ENCODE measurements at regions not wholly inside any gene's neighbourhood (a gene's known extent, or its start where the extent isn't known, plus 50 kb on each side); places are given as distances from the start of the nearest gene placed in this dataset.

- no peak overlapping the region for H3K27ac Mint-ChIP-seq
- peaks cover 5% of the 10 kb centered on the region for H3K9me3 Mint-ChIP-seq
- H3K4me1 Mint-ChIP-seq (ENCODE audit: low read depth): no peaks in the 10 kb centered on the region
- no peaks in the 10 kb centered on the region for H3K36me3 Mint-ChIP-seq (ENCODE audit: low read depth)
- no peak overlapping the region for H3K4me3 Mint-ChIP-seq
- peaks cover 6% of the 10 kb centered on the region for H3K27me3 Mint-ChIP-seq
Observed at GRCh38 chr11:116452461-116452860, 320.3 kb downstream of the BUD13 start.

GRCh38 chr11:116449522-116449921 lies 323.3 kb downstream of the BUD13 start:
- Mint-ChIP-seq H3K4me3 (no peak overlapping the region), H3K4me1 (ENCODE audit: low read depth) (no peaks in the 10 kb centered on the region), H3K27ac (no peak overlapping the region), H3K36me3 (ENCODE audit: low read depth) (no peaks in the 10 kb centered on the region), H3K9me3 (peaks cover 5% of the 10 kb centered on the region), H3K27me3 (peaks cover 7% of the 10 kb centered on the region)

- Mint-ChIP-seq H3K36me3 (ENCODE audit: low read depth) (no peaks in the 10 kb centered on the region), H3K27me3 (peaks cover 7% of the 10 kb centered on the region), H3K4me3 (no peak overlapping the region), H3K27ac (no peak overlapping the region), H3K9me3 (no peaks in the 10 kb centered on the region), H3K4me1 (ENCODE audit: low read depth) (no peaks in the 10 kb centered on the region)
Observed at GRCh38 chr11:116446048-116446941, 326.5 kb downstream of the BUD13 start.

GRCh38 chr11:116445108-116446047 lies 327.4 kb downstream of the BUD13 start:
- Mint-ChIP-seq H3K4me3 (no peak overlapping the region), H3K27ac (no peak overlapping the region), H3K36me3 (ENCODE audit: low read depth) (no peaks in the 10 kb centered on the region), H3K9me3 (peaks cover 3% of the 10 kb centered on the region), H3K4me1 (ENCODE audit: low read depth) (no peaks in the 10 kb centered on the region), H3K27me3 (peaks cover 10% of the 10 kb centered on the region)

- Mint-ChIP-seq H3K36me3 (ENCODE audit: low read depth) (no peaks in the 10 kb centered on the region), H3K9me3 (peaks cover 4% of the 10 kb centered on the region), H3K27ac (no peak overlapping the region), H3K4me1 (ENCODE audit: low read depth) (no peaks in the 10 kb centered on the region), H3K27me3 (peaks cover 12% of the 10 kb centered on the region), H3K4me3 (no peak overlapping the region)
Observed at GRCh38 chr11:116442238-116442752, 330.5 kb downstream of the BUD13 start.

GRCh38 chr11:116439361-116439677 lies 333.5 kb downstream of the BUD13 start:
- H3K27me3 Mint-ChIP-seq: peaks cover 10% of the 10 kb centered on the region
- no peaks in the 10 kb centered on the region for H3K4me1 Mint-ChIP-seq (ENCODE audit: low read depth)
- H3K36me3 Mint-ChIP-seq (ENCODE audit: low read depth): no peaks in the 10 kb centered on the region
- H3K9me3 Mint-ChIP-seq: peaks cover 4% of the 10 kb centered on the region
- H3K4me3 Mint-ChIP-seq: no peak overlapping the region
- H3K27ac Mint-ChIP-seq: no peak overlapping the region

- peaks cover 10% of the 10 kb centered on the region for H3K27me3 Mint-ChIP-seq
- no peak overlapping the region for H3K27ac Mint-ChIP-seq
- H3K36me3 Mint-ChIP-seq (ENCODE audit: low read depth): no peaks in the 10 kb centered on the region
- peaks cover 4% of the 10 kb centered on the region for H3K9me3 Mint-ChIP-seq
- H3K4me3 Mint-ChIP-seq: no peak overlapping the region
- H3K4me1 Mint-ChIP-seq (ENCODE audit: low read depth): no peaks in the 10 kb centered on the region
Observed at GRCh38 chr11:116438651-116439360, 334.0 kb downstream of the BUD13 start.

- Mint-ChIP-seq H3K9me3 (no peaks in the 10 kb centered on the region), H3K4me3 (no peak overlapping the region), H3K27ac (no peak overlapping the region), H3K27me3 (peaks cover 7% of the 10 kb centered on the region), H3K4me1 (ENCODE audit: low read depth) (no peaks in the 10 kb centered on the region), H3K36me3 (ENCODE audit: low read depth) (no peaks in the 10 kb centered on the region)
Observed at GRCh38 chr11:116434986-116435385, 337.8 kb downstream of the BUD13 start.

- H3K9me3 Mint-ChIP-seq: no peaks in the 10 kb centered on the region
- H3K4me3 Mint-ChIP-seq: no peak overlapping the region
- peaks cover 2% of the 10 kb centered on the region for H3K27me3 Mint-ChIP-seq
- H3K4me1 Mint-ChIP-seq (ENCODE audit: low read depth): no peaks in the 10 kb centered on the region
- H3K36me3 Mint-ChIP-seq (ENCODE audit: low read depth): no peaks in the 10 kb centered on the region
- H3K27ac Mint-ChIP-seq: no peak overlapping the region
Observed at GRCh38 chr11:116432301-116432700, 340.5 kb downstream of the BUD13 start.

GRCh38 chr11:116431842-116432241 lies 340.9 kb downstream of the BUD13 start:
- H3K27me3 Mint-ChIP-seq: no peaks in the 10 kb centered on the region
- no peak overlapping the region for H3K27ac Mint-ChIP-seq
- H3K36me3 Mint-ChIP-seq (ENCODE audit: low read depth): no peaks in the 10 kb centered on the region
- no peaks in the 10 kb centered on the region for H3K9me3 Mint-ChIP-seq
- H3K4me3 Mint-ChIP-seq: no peak overlapping the region
- H3K4me1 Mint-ChIP-seq (ENCODE audit: low read depth): no peaks in the 10 kb centered on the region

GRCh38 chr11:116428638-116428975 lies 344.2 kb downstream of the BUD13 start:
- no peak overlapping the region for H3K27ac Mint-ChIP-seq
- no peaks in the 10 kb centered on the region for H3K27me3 Mint-ChIP-seq
- no peaks in the 10 kb centered on the region for H3K4me1 Mint-ChIP-seq (ENCODE audit: low read depth)
- no peaks in the 10 kb centered on the region for H3K9me3 Mint-ChIP-seq
- no peak overlapping the region for H3K4me3 Mint-ChIP-seq
- H3K36me3 Mint-ChIP-seq (ENCODE audit: low read depth): no peaks in the 10 kb centered on the region

- no peaks in the 10 kb centered on the region for H3K27me3 Mint-ChIP-seq
- H3K4me1 Mint-ChIP-seq (ENCODE audit: low read depth): no peaks in the 10 kb centered on the region
- no peaks in the 10 kb centered on the region for H3K36me3 Mint-ChIP-seq (ENCODE audit: low read depth)
- H3K4me3 Mint-ChIP-seq: no peak overlapping the region
- H3K9me3 Mint-ChIP-seq: no peaks in the 10 kb centered on the region
- no peak overlapping the region for H3K27ac Mint-ChIP-seq
Observed at GRCh38 chr11:116427903-116428637, 344.7 kb downstream of the BUD13 start.

GRCh38 chr11:116427337-116427902 lies 345.4 kb downstream of the BUD13 start:
- Mint-ChIP-seq H3K36me3 (ENCODE audit: low read depth) (no peaks in the 10 kb centered on the region), H3K27ac (no peak overlapping the region), H3K4me3 (no peak overlapping the region), H3K9me3 (no peaks in the 10 kb centered on the region), H3K4me1 (ENCODE audit: low read depth) (no peaks in the 10 kb centered on the region), H3K27me3 (no peaks in the 10 kb centered on the region)

GRCh38 chr11:116426761-116427160 lies 346.0 kb downstream of the BUD13 start:
- Mint-ChIP-seq H3K27me3 (no peaks in the 10 kb centered on the region), H3K27ac (no peak overlapping the region)

More at GRCh38 chr11:116426761-116427160, 346.0 kb downstream of the BUD13 start:
- Mint-ChIP-seq H3K9me3 (no peaks in the 10 kb centered on the region), H3K36me3 (ENCODE audit: low read depth) (no peaks in the 10 kb centered on the region), H3K4me3 (no peak overlapping the region), H3K4me1 (ENCODE audit: low read depth) (no peaks in the 10 kb centered on the region)

Data from stimulated activated naive CD8-positive, alpha-beta T cell treated with anti-CD3 and anti-CD28 coated beads, Interleukin-15, Interleukin-2, amounts not matched to agents 100 ng/mL and 50 ng/mL, for 24 hours (primary cell).